Progenitor cell of endocrine pancreas (in vitro differentiated cells): ENCODE measurements at regions not wholly inside any gene's neighbourhood (a gene's known extent, or its start where the extent isn't known, plus 50 kb on each side); places are given as distances from the start of the nearest gene placed in this dataset.

ENCODE experiments used
- DNase-seq: peaks from one replicate; pipeline ENCODE4 v3.0.0; 2021; ENCODE audit warnings: low spot score; ENCODE audit not compliant: unreplicated experiment
- H3K27ac Mint-ChIP-seq: 2 replicates; pipeline ENCODE4 v1.8.0; 2021; ENCODE audit warnings: mild to moderate bottlenecking, moderate library complexity, mixed read lengths
- H3K27me3 Mint-ChIP-seq: 2 replicates; pipeline ENCODE4 v1.8.0; 2021; ENCODE audit warnings: mixed read lengths
- H3K36me3 Mint-ChIP-seq: 2 replicates; pipeline ENCODE4 v1.8.0; 2022; ENCODE audit warnings: mixed read lengths; ENCODE audit not compliant: insufficient read depth
- H3K4me1 Mint-ChIP-seq: 2 replicates; pipeline ENCODE4 v1.8.0; 2021; ENCODE audit warnings: low read depth, mixed read lengths
- H3K4me3 Mint-ChIP-seq: 2 replicates; pipeline ENCODE4 v1.8.0; 2021; ENCODE audit warnings: low read depth, mild to moderate bottlenecking, moderate library complexity, mixed read lengths
- H3K9me3 Mint-ChIP-seq: 2 replicates; pipeline ENCODE4 v1.8.0; 2021; ENCODE audit warnings: low read depth, mixed read lengths
- CTCF ChIP-seq: fragments of 200-600 bp; sonication (generic); IDR thresholded peaks from one replicate; pipeline ENCODE4 v1.5.0; 2021; ENCODE audit warnings: antibody characterized with exemption, mild to moderate bottlenecking; ENCODE audit not compliant: unreplicated experiment

DNA sequence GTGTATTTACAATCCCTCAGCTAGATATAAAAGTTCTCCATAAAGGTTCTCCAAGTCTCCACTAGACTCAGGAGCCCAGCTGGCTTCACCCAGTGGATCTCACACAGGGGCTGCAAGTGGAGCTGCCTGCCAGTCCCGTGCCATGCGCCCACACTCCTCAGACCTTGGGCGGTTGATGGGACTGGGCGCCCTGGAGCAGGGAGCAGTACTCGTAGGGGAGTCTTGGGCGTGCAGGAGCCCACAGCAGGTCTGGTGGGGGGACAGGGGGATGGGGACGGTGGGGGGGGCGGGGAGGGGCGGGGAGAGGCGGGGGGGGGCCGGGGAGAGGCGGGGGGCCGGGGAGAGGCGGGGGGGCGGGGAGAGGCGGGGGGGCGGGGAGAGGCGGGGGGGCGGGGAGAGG is 54.7 kb upstream of the RND3 start:
- no peaks in the 10 kb centered on the region for H3K36me3 Mint-ChIP-seq
- H3K27me3 Mint-ChIP-seq = no peaks in the 10 kb centered on the region
- H3K27ac Mint-ChIP-seq = no peak overlapping the region
- no peak for TF ChIP-seq CTCF
- peaks cover 14% of the 10 kb centered on the region for H3K9me3 Mint-ChIP-seq
- no peak overlapping the region for H3K4me3 Mint-ChIP-seq
- no peaks in the 10 kb centered on the region for H3K4me1 Mint-ChIP-seq
- DNase-seq = no peak

GRCh38 chr2:150538651-150539201 is 51.3 kb upstream of the RND3 start:
- no peak for DNase-seq
- no peaks in the 10 kb centered on the region for H3K36me3 Mint-ChIP-seq
- H3K9me3 Mint-ChIP-seq = peaks cover 29% of the 10 kb centered on the region
- no peaks in the 10 kb centered on the region for H3K27me3 Mint-ChIP-seq
- H3K4me1 Mint-ChIP-seq = no peaks in the 10 kb centered on the region
- no peak overlapping the region for H3K27ac Mint-ChIP-seq
- no peak overlapping the region for H3K4me3 Mint-ChIP-seq
- no peak for TF ChIP-seq CTCF
